Astrocyte (in vitro differentiated cells and primary cell): ENCODE measurements at regions not wholly inside any gene's neighbourhood (a gene's known extent, or its start where the extent isn't known, plus 50 kb on each side); places are given as distances from the start of the nearest gene placed in this dataset.

Experiments
- DNase-seq: peaks from one replicate; pipeline ENCODE4 v3.0.0-alpha.2; 2010; ENCODE audit warnings: low read depth
- FAIRE-seq: peaks from 2 replicates; lab custom pipeline; 2011; peaks lifted over from hg19 to GRCh38; lab: Jason Lieb, UNC
- H2AFZ ChIP-seq: 2 replicates; pipeline ENCODE4 v1.6.0; 2012; ENCODE audit warnings: low read depth, low read length, inconsistent platforms
- H3K27ac ChIP-seq: 2 replicates; pipeline ENCODE4 v1.5.1; 2011; ENCODE audit warnings: low read depth, low read length, inconsistent platforms
- H3K27me3 ChIP-seq: 2 replicates; pipeline ENCODE4 v1.6.0; 2011; ENCODE audit warnings: low read length, inconsistent platforms; ENCODE audit not compliant: insufficient read depth
- H3K36me3 ChIP-seq: 2 replicates; pipeline ENCODE4 v1.5.1; 2011; ENCODE audit warnings: low read length, inconsistent platforms; ENCODE audit not compliant: insufficient read depth
- H3K4me1 ChIP-seq: 2 replicates; pipeline ENCODE4 v1.5.1; 2011; ENCODE audit warnings: low read length, inconsistent platforms; ENCODE audit not compliant: insufficient read depth
- H3K4me2 ChIP-seq: 2 replicates; pipeline ENCODE4 v1.6.0; 2012; ENCODE audit warnings: low read length, inconsistent platforms
- H3K4me3 ChIP-seq: 2 replicates; pipeline ENCODE4 v1.5.1; 2011; ENCODE audit warnings: low read depth, mild to moderate bottlenecking, low read length, inconsistent platforms; ENCODE audit not compliant: insufficient read depth
- H3K79me2 ChIP-seq: 2 replicates; pipeline ENCODE4 v1.6.0; 2012; ENCODE audit warnings: mild to moderate bottlenecking, low read length, inconsistent platforms; ENCODE audit not compliant: insufficient read depth
- H3K9ac ChIP-seq: 2 replicates; pipeline ENCODE4 v1.6.0; 2012; ENCODE audit warnings: mild to moderate bottlenecking, low read length, inconsistent platforms
- H3K9me3 ChIP-seq: 2 replicates; pipeline ENCODE4 v1.5.1; 2012; ENCODE audit warnings: low read depth, mild to moderate bottlenecking, low read length, inconsistent platforms; ENCODE audit not compliant: insufficient read depth
- H4K20me1 ChIP-seq: 2 replicates; pipeline ENCODE4 v1.6.0; 2012; ENCODE audit warnings: low read length, inconsistent platforms; ENCODE audit not compliant: insufficient read depth
- H3K27ac Mint-ChIP-seq: one replicate; pipeline ENCODE4 v1.8.0; 2021; ENCODE audit warnings: mild to moderate bottlenecking, mixed read lengths; ENCODE audit not compliant: unreplicated experiment
- H3K27me3 Mint-ChIP-seq: one replicate; pipeline ENCODE4 v1.8.0; 2021; ENCODE audit warnings: low read depth, mixed read lengths; ENCODE audit not compliant: unreplicated experiment
- H3K36me3 Mint-ChIP-seq: one replicate; pipeline ENCODE4 v1.8.0; 2021; ENCODE audit warnings: low read depth, mixed read lengths; ENCODE audit not compliant: unreplicated experiment
- H3K4me1 Mint-ChIP-seq: one replicate; pipeline ENCODE4 v1.8.0; 2021; ENCODE audit warnings: low read depth, mixed read lengths; ENCODE audit not compliant: unreplicated experiment
- H3K4me3 Mint-ChIP-seq: one replicate; pipeline ENCODE4 v1.8.0; 2021; ENCODE audit warnings: mild to moderate bottlenecking, moderate library complexity, mixed read lengths; ENCODE audit not compliant: unreplicated experiment
- H3K9me3 Mint-ChIP-seq: one replicate; pipeline ENCODE4 v1.8.0; 2021; ENCODE audit warnings: mild to moderate bottlenecking, mixed read lengths; ENCODE audit not compliant: unreplicated experiment
- CTCF ChIP-seq: IDR thresholded peaks from 2 replicates; pipeline ENCODE4 v1.5.1; 2011; ENCODE audit warnings: low read depth, mild to moderate bottlenecking, inconsistent platforms, low read length, moderate library complexity; ENCODE audit not compliant: insufficient read depth
- EZH2 ChIP-seq: IDR thresholded peaks from 2 replicates; pipeline ENCODE4 v1.6.1; 2012; ENCODE audit warnings: mild to moderate bottlenecking, low read length, inconsistent platforms; ENCODE audit not compliant: insufficient read depth

- no peak overlapping the region for H3K9ac ChIP-seq
- no peak overlapping the region for H3K4me2 ChIP-seq
- peaks cover 9% of the 10 kb centered on the region for H3K4me1 Mint-ChIP-seq
- H3K27me3 Mint-ChIP-seq = peaks cover 11% of the 10 kb centered on the region
- TF ChIP-seq CTCF (no peak), EZH2 (no peak)
- H3K9me3 Mint-ChIP-seq = peaks cover 7% of the 10 kb centered on the region
- no peak overlapping the region for H3K4me3 ChIP-seq
- no peaks in the 10 kb centered on the region for H4K20me1 ChIP-seq
- H3K27ac Mint-ChIP-seq = no peak overlapping the region
- H3K27me3 ChIP-seq = no peaks in the 10 kb centered on the region
- no peaks in the 10 kb centered on the region for H3K36me3 ChIP-seq
- no peak overlapping the region for H3K4me3 Mint-ChIP-seq
- no peaks in the 10 kb centered on the region for H3K79me2 ChIP-seq
- FAIRE-seq (no peak), DNase-seq (no peak)
- H3K27ac ChIP-seq = no peak overlapping the region
- peaks cover 3% of the 10 kb centered on the region for H3K36me3 Mint-ChIP-seq
- H3K4me1 ChIP-seq = no peaks in the 10 kb centered on the region
- peaks cover 4% of the 10 kb centered on the region for H3K9me3 ChIP-seq
- H2AFZ ChIP-seq = no peak overlapping the region
These were observed 199.3 kb downstream of the RFC3 start for GRCh38 chr13:34017231-34017630.

- no peak overlapping the region for H2AFZ ChIP-seq
These were observed 201.9 kb downstream of the RFC3 start for GRCh38 chr13:34019870-34020269.

More at GRCh38 chr13:34019870-34020269, 201.9 kb downstream of the RFC3 start:
- Histone ChIP-seq H3K9ac (no peak overlapping the region), H3K4me3 (no peak overlapping the region), H3K36me3 (no peaks in the 10 kb centered on the region), H3K4me1 (no peaks in the 10 kb centered on the region), H3K9me3 (peaks cover 4% of the 10 kb centered on the region), H3K27me3 (no peaks in the 10 kb centered on the region), H3K4me2 (peak overlapping the region; percentile 15), H3K27ac (no peak overlapping the region), H4K20me1 (no peaks in the 10 kb centered on the region), H3K79me2 (no peaks in the 10 kb centered on the region)
- Mint-ChIP-seq H3K36me3 (peaks cover 3% of the 10 kb centered on the region), H3K27ac (peak overlapping the region; percentile 2), H3K27me3 (no peaks in the 10 kb centered on the region), H3K4me3 (peak overlapping the region; percentile 48), H3K9me3 (peaks cover 7% of the 10 kb centered on the region), H3K4me1 (peaks cover 9% of the 10 kb centered on the region)
- FAIRE-seq (no peak), DNase-seq (no peak)
- no peak for TF ChIP-seq EZH2
- no peak for TF ChIP-seq CTCF
